Cardiac muscle cell (in vitro differentiated cells and primary cell): ENCODE measurements at regions not wholly inside any gene's neighbourhood (a gene's known extent, or its start where the extent isn't known, plus 50 kb on each side); places are given as distances from the start of the nearest gene placed in this dataset.

ENCODE experiments used
- DNase-seq, 2 donors: peaks; one replicate each; pipeline versions ENCODE4 v3.0.0 to v3.0.0-alpha.2; 2010 to 2017; ENCODE audit warnings: low read depth in 1 of 2, low spot score in 1 of 2
- H3K27ac ChIP-seq: fragments of 200-600 bp; sonication (generic); 2 replicates; pipeline ENCODE4 v1.5.1; 2016
- H3K27me3 ChIP-seq: fragments of 200-600 bp; sonication (generic); 2 replicates; pipeline ENCODE4 v1.6.0; 2016; ENCODE audit warnings: control low read depth
- H3K36me3 ChIP-seq: fragments of 200-600 bp; sonication (generic); 2 replicates; pipeline ENCODE4 v1.5.1; 2016; ENCODE audit warnings: control low read depth
- H3K4me1 ChIP-seq: fragments of 200-600 bp; sonication (generic); 2 replicates; pipeline ENCODE4 v1.8.1; 2017; ENCODE audit warnings: low read depth, mild to moderate bottlenecking, mixed run types
- H3K4me3 ChIP-seq: fragments of 200-600 bp; sonication (generic); 2 replicates; pipeline ENCODE4 v1.5.1; 2016; ENCODE audit warnings: mild to moderate bottlenecking
- H3K9me3 ChIP-seq: fragments of 200-600 bp; sonication (generic); 2 replicates; pipeline ENCODE4 v1.5.1; 2017; ENCODE audit warnings: low read depth, mild to moderate bottlenecking, control low read depth
- CTCF ChIP-seq: IDR thresholded peaks from 2 replicates; pipeline ENCODE4 v1.5.1; 2012; ENCODE audit warnings: low read depth, mild to moderate bottlenecking, low read length

GRCh38 chr6:81656231-81656630 is 96.2 kb downstream of the TENT5A start:
- DNase-seq, result no peak
- H3K27ac ChIP-seq, result no peak overlapping the region
- no peaks in the 10 kb centered on the region for H3K27me3 ChIP-seq
- H3K4me3 ChIP-seq, result no peak overlapping the region
- H3K36me3 ChIP-seq, result no peaks in the 10 kb centered on the region
- TF ChIP-seq CTCF, result no peak
- no peaks in the 10 kb centered on the region for H3K9me3 ChIP-seq
- no peaks in the 10 kb centered on the region for H3K4me1 ChIP-seq

DNA sequence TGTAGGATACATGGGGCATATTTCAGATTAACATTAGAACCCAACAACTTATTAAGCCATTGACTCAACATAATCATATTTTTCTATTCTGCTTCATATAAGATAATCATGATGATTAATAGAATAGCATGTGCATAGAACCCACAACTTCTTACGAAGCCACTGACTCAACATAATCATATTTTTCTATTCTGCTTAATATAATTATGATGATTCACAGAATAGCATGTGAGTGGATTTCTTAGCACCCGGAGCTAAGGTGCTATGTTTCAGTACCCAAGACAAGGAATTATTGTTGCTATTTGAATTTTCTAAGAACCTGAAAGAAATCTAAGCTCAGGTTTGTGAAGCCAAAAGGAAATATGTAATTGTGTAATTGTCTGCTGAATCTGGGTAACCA is 96.8 kb downstream of the TENT5A start:
- Histone ChIP-seq H3K4me3 (no peak overlapping the region), H3K4me1 (no peaks in the 10 kb centered on the region), H3K27me3 (no peaks in the 10 kb centered on the region), H3K36me3 (no peaks in the 10 kb centered on the region), H3K9me3 (no peaks in the 10 kb centered on the region), H3K27ac (no peak overlapping the region)
- TF ChIP-seq CTCF, result no peak
- DNase-seq, result no peak

GRCh38 chr6:81648502-81648901 is 104.0 kb downstream of the TENT5A start:
- DNase-seq, result no peak
- Histone ChIP-seq H3K9me3 (no peaks in the 10 kb centered on the region), H3K4me3 (no peak overlapping the region), H3K27me3 (no peaks in the 10 kb centered on the region), H3K36me3 (no peaks in the 10 kb centered on the region), H3K27ac (no peak overlapping the region), H3K4me1 (no peaks in the 10 kb centered on the region)
- TF ChIP-seq CTCF, result no peak

GRCh38 chr6:81643156-81643555 is 109.3 kb downstream of the TENT5A start:
- Histone ChIP-seq H3K27ac (no peak overlapping the region), H3K9me3 (no peaks in the 10 kb centered on the region), H3K27me3 (no peaks in the 10 kb centered on the region), H3K36me3 (no peaks in the 10 kb centered on the region), H3K4me3 (no peak overlapping the region), H3K4me1 (no peaks in the 10 kb centered on the region)
- TF ChIP-seq CTCF, result no peak
- no peak for DNase-seq

DNA sequence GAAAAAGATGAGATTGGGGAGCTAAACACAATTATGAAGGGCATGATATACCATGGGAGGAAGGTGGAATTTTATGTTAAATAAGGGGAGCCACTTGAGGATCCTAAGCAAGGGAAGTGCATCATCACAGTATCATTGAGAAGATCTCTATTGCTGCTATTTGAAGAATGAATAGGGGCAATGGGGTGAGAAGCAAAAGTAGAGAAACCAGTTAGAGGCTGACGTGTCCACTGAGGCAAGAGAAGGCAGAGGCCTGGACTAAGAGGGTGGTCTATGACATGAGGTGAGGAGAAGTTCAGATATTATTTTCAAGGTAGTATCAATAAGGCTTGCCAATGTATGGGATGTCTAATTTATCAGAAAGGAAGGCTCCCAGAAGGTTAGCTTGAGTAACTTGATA is 111.6 kb downstream of the TENT5A start:
- Histone ChIP-seq H3K4me3 (no peak overlapping the region), H3K27ac (no peak overlapping the region)
- DNase-seq, result no peak

More for the DNA sequence above, 111.6 kb downstream of the TENT5A start:
- Histone ChIP-seq H3K9me3 (no peaks in the 10 kb centered on the region), H3K27me3 (no peaks in the 10 kb centered on the region), H3K36me3 (no peaks in the 10 kb centered on the region), H3K4me1 (no peaks in the 10 kb centered on the region)
- no peak for TF ChIP-seq CTCF
